ENCODE measurements at regions not wholly inside any gene's neighbourhood (a gene's known extent, or its start where the extent isn't known, plus 50 kb on each side); places are given as distances from the start of the nearest gene placed in this dataset.

GRCh38 chr1:193313354-193314140 lies 127.1 kb upstream of the B3GALT2 start (continued):
- no peak for TF ChIP-seq CTCF (IDR thresholded peaks at IDR 0.05 in 2 of 3, conservative IDR thresholded peaks at IDR 0.05 in 1 of 3; ENCODE audit: borderline replicate concordance in 1 of 3, insufficient read depth in 1 of 3, low read depth in 2 of 3, low read length in 2 of 3)

GRCh38 chr1:193312432-193312831 lies 126.0 kb upstream of the B3GALT2 start:
- H3K27ac ChIP-seq (ENCODE audit: low read depth, low read length), result no peak overlapping the region
- RAD21 ChIA-PET (ENCODE audit: low non-redundant PET in 1 of 2, low total read pairs in 2 of 2, uncharacterized antibody in 2 of 2, unreplicated experiment in 2 of 2), result no interaction called here

More at GRCh38 chr1:193312432-193312831, 126.0 kb upstream of the B3GALT2 start:
- Histone ChIP-seq H3K4me2 (ENCODE audit: low read length) (no peak overlapping the region), H3K9me2 (ENCODE audit: insufficient read depth) (no peaks in the 10 kb centered on the region; the same call in 1 of the 2 replicates), H3K9me3 (ENCODE audit: control insufficient read depth in 1 of 2, insufficient read depth in 1 of 2, low read depth in 1 of 2, low read length in 2 of 2) (no peaks in the 10 kb centered on the region), H3K36me3 (ENCODE audit: control insufficient read depth in 1 of 2, insufficient read depth in 2 of 2, low read length in 2 of 2) (no peaks in the 10 kb centered on the region), H3K4me3 (replicated peaks in 1 of 2; ENCODE audit: low read depth in 1 of 2, low read length in 2 of 2) (no peak overlapping the region), H2AFZ (ENCODE audit: low read depth, low read length, poor library complexity, severe bottlenecking) (no peak overlapping the region), H3K79me2 (ENCODE audit: insufficient read depth, low read length) (no peaks in the 10 kb centered on the region), H3K4me1 (ENCODE audit: control insufficient read depth in 1 of 2, insufficient read depth in 2 of 2, low read length in 2 of 2) (no peaks in the 10 kb centered on the region), H4K20me1 (ENCODE audit: insufficient read depth) (no peaks in the 10 kb centered on the region), H3K27me3 (ENCODE audit: insufficient read depth, low read length) (no peaks in the 10 kb centered on the region), H3K9ac (ENCODE audit: low read length) (no peak overlapping the region)
- ATAC-seq (no peak), DNase-seq (ENCODE audit: low read depth, low spot score) (no peak)
- ChIA-PET POLR2A (no interaction called here), CTCF (no interaction called here)
- no peak for TF ChIP-seq JUND (IDR thresholded peaks at IDR 0.05)
- TF ChIP-seq POLR2AphosphoS5 (IDR thresholded peaks at IDR 0.05; ENCODE audit: low read depth, low read length), result no peak
- TF ChIP-seq EZH2 (IDR thresholded peaks at IDR 0.05), result no peak
- TF ChIP-seq REST (IDR thresholded peaks at IDR 0.05; ENCODE audit: low read depth), result no peak
- TF ChIP-seq EZH2phosphoT487 (IDR thresholded peaks at IDR 0.05; ENCODE audit: borderline replicate concordance), result no peak
- TF ChIP-seq FOSL1 (IDR thresholded peaks at IDR 0.05; ENCODE audit: low read depth), result no peak
- intact Hi-C loops (cut with micrococcal nuclease), result no loop called here
- no TSS peak for BruUV-seq (replicated peaks)

Data from HCT116 (cell line).